ENCODE measurements at regions not wholly inside any gene's neighbourhood (a gene's known extent, or its start where the extent isn't known, plus 50 kb on each side); places are given as distances from the start of the nearest gene placed in this dataset.

GRCh38 chr13:81778350-81778749 is 1437.4 kb upstream of the SPRY2 start:
- no peak for ATAC-seq (ENCODE audit: low read depth)

GRCh38 chr13:81773263-81773662 is 1432.3 kb upstream of the SPRY2 start:
- CTCF ChIA-PET, result no interaction called here

More at GRCh38 chr13:81778350-81778749, 1437.4 kb upstream of the SPRY2 start:
- no peak overlapping the region for H3K9ac ChIP-seq (ENCODE audit: low read length)
- intact Hi-C loops (cut with micrococcal nuclease), result no loop called here
- H3K4me2 ChIP-seq (replicated peaks; ENCODE audit: low read depth, low read length, poor library complexity, severe bottlenecking), result no peak overlapping the region
- H3K27me3 ChIP-seq (replicated peaks in 1 of 4; ENCODE audit: control extremely low read depth in 1 of 4, control insufficient read depth in 3 of 4, insufficient read depth in 4 of 4, low read length in 3 of 4), result no peaks in the 10 kb centered on the region
- no peaks in the 10 kb centered on the region for H4K20me1 ChIP-seq (ENCODE audit: control insufficient read depth, insufficient read depth, low read length, poor library complexity, severe bottlenecking)
- no peaks in the 10 kb centered on the region for H3K9me3 ChIP-seq (ENCODE audit: control extremely low read depth in 1 of 3, control insufficient read depth in 2 of 3, insufficient read depth in 1 of 3, low read length in 2 of 3)
- H3K27ac Mint-ChIP-seq, result no peak overlapping the region
- ChIA-PET CTCF (no interaction called here), POLR2A (no interaction called here)
- TF ChIP-seq EZH2 (IDR thresholded peaks at IDR 0.05; ENCODE audit: borderline replicate concordance, insufficient read depth, low read depth, low read length, poor library complexity, severe bottlenecking), result no peak
- TF ChIP-seq, protein P1, sequence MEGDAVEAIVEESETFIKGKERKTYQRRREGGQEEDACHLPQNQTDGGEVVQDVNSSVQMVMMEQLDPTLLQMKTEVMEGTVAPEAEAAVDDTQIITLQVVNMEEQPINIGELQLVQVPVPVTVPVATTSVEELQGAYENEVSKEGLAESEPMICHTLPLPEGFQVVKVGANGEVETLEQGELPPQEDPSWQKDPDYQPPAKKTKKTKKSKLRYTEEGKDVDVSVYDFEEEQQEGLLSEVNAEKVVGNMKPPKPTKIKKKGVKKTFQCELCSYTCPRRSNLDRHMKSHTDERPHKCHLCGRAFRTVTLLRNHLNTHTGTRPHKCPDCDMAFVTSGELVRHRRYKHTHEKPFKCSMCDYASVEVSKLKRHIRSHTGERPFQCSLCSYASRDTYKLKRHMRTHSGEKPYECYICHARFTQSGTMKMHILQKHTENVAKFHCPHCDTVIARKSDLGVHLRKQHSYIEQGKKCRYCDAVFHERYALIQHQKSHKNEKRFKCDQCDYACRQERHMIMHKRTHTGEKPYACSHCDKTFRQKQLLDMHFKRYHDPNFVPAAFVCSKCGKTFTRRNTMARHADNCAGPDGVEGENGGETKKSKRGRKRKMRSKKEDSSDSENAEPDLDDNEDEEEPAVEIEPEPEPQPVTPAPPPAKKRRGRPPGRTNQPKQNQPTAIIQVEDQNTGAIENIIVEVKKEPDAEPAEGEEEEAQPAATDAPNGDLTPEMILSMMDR (IDR thresholded peaks at IDR 0.05), result no peak
- 100% methylated on average over 1 of the region's 1 CpG for WGBS (ENCODE audit: insufficient coverage)
- no peak overlapping the region for H3K4me3 Mint-ChIP-seq
- H3K27ac ChIP-seq (ENCODE audit: low read length in 2 of 2), result no peak overlapping the region
- H3K4me1 ChIP-seq (ENCODE audit: control insufficient read depth in 2 of 2, insufficient read depth in 2 of 2, low read length in 2 of 2), result no peaks in the 10 kb centered on the region
- H3K27me3 Mint-ChIP-seq, result no peaks in the 10 kb centered on the region
- H3K4me3 ChIP-seq (ENCODE audit: control extremely low read depth in 1 of 5, extremely low read depth in 1 of 5, insufficient read depth in 1 of 5, low read depth in 2 of 5, low read length in 4 of 5), result no peak overlapping the region
- no peaks in the 10 kb centered on the region for H3K79me2 ChIP-seq (ENCODE audit: control insufficient read depth, insufficient read depth, low read length)
- H3K9me3 Mint-ChIP-seq (ENCODE audit: insufficient read depth), result peaks cover 6% of the 10 kb centered on the region
- no peaks in the 10 kb centered on the region for H3K4me1 Mint-ChIP-seq
- H3K36me3 ChIP-seq (replicated peaks in 1 of 2; ENCODE audit: control extremely low read depth in 1 of 2, control insufficient read depth in 1 of 2, extremely low read depth in 1 of 2, insufficient read depth in 2 of 2, low read length in 1 of 2), result no peaks in the 10 kb centered on the region
- H2AFZ ChIP-seq (ENCODE audit: insufficient read depth, low read depth, low read length, poor library complexity, severe bottlenecking), result no peak overlapping the region
- DNase-seq, result no peak

More at GRCh38 chr13:81773263-81773662, 1432.3 kb upstream of the SPRY2 start:
- H3K79me2 ChIP-seq (ENCODE audit: control insufficient read depth, insufficient read depth, low read length), result no peaks in the 10 kb centered on the region
- no peak overlapping the region for H2AFZ ChIP-seq (ENCODE audit: insufficient read depth, low read depth, low read length, poor library complexity, severe bottlenecking)
- DNase-seq (no peak), ATAC-seq (ENCODE audit: low read depth) (no peak)
- H3K27ac ChIP-seq (ENCODE audit: low read length in 2 of 2), result no peak overlapping the region
- Mint-ChIP-seq H3K4me3 (no peak overlapping the region), H3K27me3 (no peaks in the 10 kb centered on the region), H3K9me3 (ENCODE audit: insufficient read depth) (peaks cover 3% of the 10 kb centered on the region), H3K4me1 (no peaks in the 10 kb centered on the region), H3K27ac (no peak overlapping the region)
- 57% methylated on average over 1 of the region's 1 CpG for WGBS (ENCODE audit: insufficient coverage)
- no peak overlapping the region for H3K9ac ChIP-seq (ENCODE audit: low read length)
- no peaks in the 10 kb centered on the region for H3K4me1 ChIP-seq (ENCODE audit: control insufficient read depth in 2 of 2, insufficient read depth in 2 of 2, low read length in 2 of 2)
- intact Hi-C loops (cut with micrococcal nuclease), result no loop called here
- H3K4me2 ChIP-seq (replicated peaks; ENCODE audit: low read depth, low read length, poor library complexity, severe bottlenecking), result no peak overlapping the region
- POLR2A ChIA-PET, result no interaction called here
- no peak overlapping the region for H3K4me3 ChIP-seq (ENCODE audit: control extremely low read depth in 1 of 5, extremely low read depth in 1 of 5, insufficient read depth in 1 of 5, low read depth in 2 of 5, low read length in 4 of 5)
- no peak for TF ChIP-seq EZH2 (IDR thresholded peaks at IDR 0.05; ENCODE audit: borderline replicate concordance, insufficient read depth, low read depth, low read length, poor library complexity, severe bottlenecking)
- TF ChIP-seq, protein P1 (IDR thresholded peaks at IDR 0.05), result no peak
- no peaks in the 10 kb centered on the region for H3K36me3 ChIP-seq (replicated peaks in 1 of 2; ENCODE audit: control extremely low read depth in 1 of 2, control insufficient read depth in 1 of 2, extremely low read depth in 1 of 2, insufficient read depth in 2 of 2, low read length in 1 of 2)
- no peaks in the 10 kb centered on the region for H4K20me1 ChIP-seq (ENCODE audit: control insufficient read depth, insufficient read depth, low read length, poor library complexity, severe bottlenecking)
- H3K9me3 ChIP-seq (ENCODE audit: control extremely low read depth in 1 of 3, control insufficient read depth in 2 of 3, insufficient read depth in 1 of 3, low read length in 2 of 3), result no peaks in the 10 kb centered on the region
- H3K27me3 ChIP-seq (replicated peaks in 1 of 4; ENCODE audit: control extremely low read depth in 1 of 4, control insufficient read depth in 3 of 4, insufficient read depth in 4 of 4, low read length in 3 of 4), result no peaks in the 10 kb centered on the region
